ENCODE measurements at regions not wholly inside any gene's neighbourhood (a gene's known extent, or its start where the extent isn't known, plus 50 kb on each side); places are given as distances from the start of the nearest gene placed in this dataset.

GRCh38 chr3:182609575-182610156 is 183.6 kb upstream of the ATP11B start:
- no peak overlapping the region for H3K27ac ChIP-seq (ENCODE audit: low read depth, low read length, poor library complexity, severe bottlenecking)
- no peak overlapping the region for H3K9ac ChIP-seq (ENCODE audit: low read length)
- H3K4me2 ChIP-seq (ENCODE audit: low read length), result no peak overlapping the region
- TF ChIP-seq EZH2 (IDR thresholded peaks at IDR 0.05; ENCODE audit: borderline replicate concordance, low read length), result no peak
- TF ChIP-seq, protein P1, sequence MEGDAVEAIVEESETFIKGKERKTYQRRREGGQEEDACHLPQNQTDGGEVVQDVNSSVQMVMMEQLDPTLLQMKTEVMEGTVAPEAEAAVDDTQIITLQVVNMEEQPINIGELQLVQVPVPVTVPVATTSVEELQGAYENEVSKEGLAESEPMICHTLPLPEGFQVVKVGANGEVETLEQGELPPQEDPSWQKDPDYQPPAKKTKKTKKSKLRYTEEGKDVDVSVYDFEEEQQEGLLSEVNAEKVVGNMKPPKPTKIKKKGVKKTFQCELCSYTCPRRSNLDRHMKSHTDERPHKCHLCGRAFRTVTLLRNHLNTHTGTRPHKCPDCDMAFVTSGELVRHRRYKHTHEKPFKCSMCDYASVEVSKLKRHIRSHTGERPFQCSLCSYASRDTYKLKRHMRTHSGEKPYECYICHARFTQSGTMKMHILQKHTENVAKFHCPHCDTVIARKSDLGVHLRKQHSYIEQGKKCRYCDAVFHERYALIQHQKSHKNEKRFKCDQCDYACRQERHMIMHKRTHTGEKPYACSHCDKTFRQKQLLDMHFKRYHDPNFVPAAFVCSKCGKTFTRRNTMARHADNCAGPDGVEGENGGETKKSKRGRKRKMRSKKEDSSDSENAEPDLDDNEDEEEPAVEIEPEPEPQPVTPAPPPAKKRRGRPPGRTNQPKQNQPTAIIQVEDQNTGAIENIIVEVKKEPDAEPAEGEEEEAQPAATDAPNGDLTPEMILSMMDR (IDR thresholded peaks at IDR 0.05; ENCODE audit: low read length), result no peak
- no peak overlapping the region for H2AFZ ChIP-seq (ENCODE audit: low read length)
- no peaks in the 10 kb centered on the region for H3K9me3 ChIP-seq (ENCODE audit: low read length)
- H3F3A ChIP-seq (ENCODE audit: insufficient read depth, low read length), result no peaks in the 10 kb centered on the region
- no peaks in the 10 kb centered on the region for H4K20me1 ChIP-seq (ENCODE audit: insufficient read depth, low read length)
- H3K4me1 ChIP-seq (ENCODE audit: insufficient read depth, low read length, severe bottlenecking), result no peaks in the 10 kb centered on the region
- H3K27me3 ChIP-seq (ENCODE audit: insufficient read depth, low read length), result 0 out of 2 replicates have a peak, but pooled peaks cover 7% of the 10 kb centered on the region
- no peaks in the 10 kb centered on the region for H3K36me3 ChIP-seq (ENCODE audit: insufficient read depth, low read length)
- no peaks in the 10 kb centered on the region for H3K79me2 ChIP-seq (ENCODE audit: insufficient read depth, low read length)
- no peak overlapping the region for H3K4me3 ChIP-seq (ENCODE audit: low read depth, low read length, poor library complexity, severe bottlenecking)
- H3K9me2 ChIP-seq (ENCODE audit: low read depth, low read length), result no peaks in the 10 kb centered on the region

GRCh38 chr3:182612332-182612731 is 181.0 kb upstream of the ATP11B start:
- TF ChIP-seq, protein P1 (IDR thresholded peaks at IDR 0.05; ENCODE audit: low read length), result no peak
- no peak for TF ChIP-seq EZH2 (IDR thresholded peaks at IDR 0.05; ENCODE audit: borderline replicate concordance, low read length)
- no peaks in the 10 kb centered on the region for H3K9me2 ChIP-seq (ENCODE audit: low read depth, low read length)
- H3K27ac ChIP-seq (ENCODE audit: low read depth, low read length, poor library complexity, severe bottlenecking), result no peak overlapping the region
- no peaks in the 10 kb centered on the region for H4K20me1 ChIP-seq (ENCODE audit: insufficient read depth, low read length)
- no peaks in the 10 kb centered on the region for H3K9me3 ChIP-seq (ENCODE audit: low read length)
- no peaks in the 10 kb centered on the region for H3K4me1 ChIP-seq (ENCODE audit: insufficient read depth, low read length, severe bottlenecking)
- no peak overlapping the region for H3K9ac ChIP-seq (ENCODE audit: low read length)
- H3K4me3 ChIP-seq (ENCODE audit: low read depth, low read length, poor library complexity, severe bottlenecking), result no peak overlapping the region
- H2AFZ ChIP-seq (ENCODE audit: low read length), result no peak overlapping the region
- H3K27me3 ChIP-seq (ENCODE audit: insufficient read depth, low read length), result 0 out of 2 replicates have a peak, but pooled peaks cover 7% of the 10 kb centered on the region
- H3F3A ChIP-seq (ENCODE audit: insufficient read depth, low read length), result no peaks in the 10 kb centered on the region
- H3K36me3 ChIP-seq (ENCODE audit: insufficient read depth, low read length), result no peaks in the 10 kb centered on the region
- H3K4me2 ChIP-seq (ENCODE audit: low read length), result no peak overlapping the region
- H3K79me2 ChIP-seq (ENCODE audit: insufficient read depth, low read length), result no peaks in the 10 kb centered on the region

GRCh38 chr3:182617500-182617899 is 175.8 kb upstream of the ATP11B start:
- H3K27ac ChIP-seq (ENCODE audit: low read depth, low read length, poor library complexity, severe bottlenecking), result no peak overlapping the region
- H3K4me3 ChIP-seq (ENCODE audit: low read depth, low read length, poor library complexity, severe bottlenecking), result no peak overlapping the region
- H3K79me2 ChIP-seq (ENCODE audit: insufficient read depth, low read length), result no peaks in the 10 kb centered on the region
- H3K27me3 ChIP-seq (ENCODE audit: insufficient read depth, low read length), result 0 out of 2 replicates have a peak, but pooled peaks cover under 1% of the 10 kb centered on the region
- H3K9ac ChIP-seq (ENCODE audit: low read length), result no peak overlapping the region
- H3K36me3 ChIP-seq (ENCODE audit: insufficient read depth, low read length), result no peaks in the 10 kb centered on the region
- H2AFZ ChIP-seq (ENCODE audit: low read length), result no peak overlapping the region
- H3K9me3 ChIP-seq (ENCODE audit: low read length), result no peaks in the 10 kb centered on the region
- no peak for TF ChIP-seq EZH2 (IDR thresholded peaks at IDR 0.05; ENCODE audit: borderline replicate concordance, low read length)
- TF ChIP-seq, protein P1 (IDR thresholded peaks at IDR 0.05; ENCODE audit: low read length), result no peak
- no peaks in the 10 kb centered on the region for H4K20me1 ChIP-seq (ENCODE audit: insufficient read depth, low read length)
- H3K4me2 ChIP-seq (ENCODE audit: low read length), result no peak overlapping the region
- no peaks in the 10 kb centered on the region for H3K9me2 ChIP-seq (ENCODE audit: low read depth, low read length)
- no peaks in the 10 kb centered on the region for H3F3A ChIP-seq (ENCODE audit: insufficient read depth, low read length)
- no peaks in the 10 kb centered on the region for H3K4me1 ChIP-seq (ENCODE audit: insufficient read depth, low read length, severe bottlenecking)

Measured in OCI-LY1 (cell line).